ENCODE measurements at regions not wholly inside any gene's neighbourhood (a gene's known extent, or its start where the extent isn't known, plus 50 kb on each side); places are given as distances from the start of the nearest gene placed in this dataset.

DNA sequence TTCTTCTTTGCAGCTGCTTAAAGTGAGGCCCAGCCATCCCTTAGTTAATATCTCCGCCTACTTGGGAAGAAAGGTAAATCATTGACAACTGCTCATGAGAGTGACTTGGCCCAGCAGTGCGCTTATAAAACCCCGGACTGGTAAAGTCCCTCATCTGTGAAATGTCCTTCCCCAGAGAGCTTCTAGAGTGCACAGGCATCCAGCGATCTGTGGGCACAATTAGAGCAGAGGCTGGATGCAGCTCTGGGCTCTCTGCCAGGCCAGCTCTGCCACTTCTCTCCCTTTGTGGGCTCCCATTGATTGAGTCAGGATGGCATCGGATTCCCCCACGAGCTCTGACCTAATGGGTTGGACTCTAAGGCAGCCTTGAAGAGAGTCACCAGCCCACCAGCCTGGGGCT, 219.0 kb upstream of the LINGO1 start:
- no peaks in the 10 kb centered on the region for H3K4me1 Mint-ChIP-seq
- no peaks in the 10 kb centered on the region for H3K9me3 Mint-ChIP-seq

DNA sequence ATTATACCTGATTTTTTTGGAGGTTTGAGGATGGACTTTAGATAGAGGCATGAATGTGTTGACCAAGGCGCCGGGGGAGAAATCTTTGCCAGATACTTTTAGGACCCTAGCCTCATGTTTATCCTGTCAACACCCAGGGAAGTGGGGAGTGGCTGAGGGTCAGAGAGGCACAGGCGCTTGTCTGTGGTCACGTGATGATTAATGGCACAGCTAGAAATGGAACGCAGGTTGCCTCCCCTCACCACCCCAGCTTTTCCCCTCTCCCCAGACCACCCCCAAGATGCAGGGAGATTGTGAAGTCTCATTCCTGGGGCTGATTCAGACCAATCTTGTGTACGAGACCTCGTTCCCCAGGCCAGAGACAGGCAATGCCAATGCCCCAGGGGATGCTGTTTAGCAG, 218.4 kb upstream of the LINGO1 start:
- no peaks in the 10 kb centered on the region for H3K9me3 Mint-ChIP-seq
- peaks cover 26% of the 10 kb centered on the region for H3K27me3 Mint-ChIP-seq
- H3K4me3 Mint-ChIP-seq = no peak overlapping the region
- H3K4me1 Mint-ChIP-seq = no peaks in the 10 kb centered on the region
- H3K36me3 Mint-ChIP-seq = peaks cover 2% of the 10 kb centered on the region
- H3K27ac Mint-ChIP-seq = no peak overlapping the region

More for the DNA sequence above, 219.0 kb upstream of the LINGO1 start:
- Mint-ChIP-seq H3K4me3 (no peak overlapping the region), H3K27ac (no peak overlapping the region), H3K27me3 (peaks cover 26% of the 10 kb centered on the region), H3K36me3 (peaks cover 2% of the 10 kb centered on the region)

DNA sequence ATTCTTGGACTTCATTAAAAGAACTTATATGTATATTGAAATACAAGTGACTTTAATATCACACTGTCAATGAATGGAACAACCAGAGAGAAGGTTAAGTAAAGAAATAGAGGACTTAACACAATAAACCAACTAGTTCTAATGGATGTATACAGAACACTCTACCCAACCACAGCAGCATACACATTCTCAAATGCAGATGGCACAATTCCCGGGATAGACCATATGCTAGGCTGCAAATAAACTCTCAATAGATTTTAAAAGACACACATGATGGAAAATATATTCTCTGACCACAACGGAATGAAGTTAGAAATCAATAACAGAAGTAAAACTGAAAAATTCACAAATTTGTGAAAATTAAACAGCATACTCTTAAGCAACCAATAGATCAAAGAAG, 214.3 kb upstream of the LINGO1 start:
- Mint-ChIP-seq H3K9me3 (peaks cover 7% of the 10 kb centered on the region), H3K36me3 (peaks cover 2% of the 10 kb centered on the region), H3K27me3 (peaks cover 32% of the 10 kb centered on the region), H3K27ac (no peak overlapping the region), H3K4me3 (no peak overlapping the region), H3K4me1 (no peaks in the 10 kb centered on the region)

DNA sequence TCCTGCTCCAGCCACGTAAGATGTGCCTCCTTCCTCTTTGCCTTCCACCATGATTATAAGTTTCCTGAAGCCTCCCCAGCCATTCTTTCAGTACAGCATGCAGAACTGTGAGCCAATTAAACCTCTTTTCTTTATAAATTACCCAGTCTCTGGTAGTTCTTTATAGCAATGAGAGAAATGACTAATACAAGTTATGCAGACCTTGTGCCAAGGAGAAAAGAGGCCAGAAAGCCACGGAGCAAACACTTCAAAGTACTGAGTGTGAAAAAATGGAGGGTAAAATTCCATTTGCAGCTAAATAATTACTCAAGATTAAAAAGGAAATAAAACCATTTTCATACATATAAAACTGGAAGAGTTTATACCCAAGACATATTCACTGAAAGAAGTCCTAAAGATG, 213.6 kb upstream of the LINGO1 start:
- Mint-ChIP-seq H3K4me3 (no peak overlapping the region), H3K36me3 (peaks cover 2% of the 10 kb centered on the region), H3K4me1 (no peaks in the 10 kb centered on the region), H3K9me3 (peaks cover 7% of the 10 kb centered on the region), H3K27ac (no peak overlapping the region), H3K27me3 (peaks cover 29% of the 10 kb centered on the region)

DNA sequence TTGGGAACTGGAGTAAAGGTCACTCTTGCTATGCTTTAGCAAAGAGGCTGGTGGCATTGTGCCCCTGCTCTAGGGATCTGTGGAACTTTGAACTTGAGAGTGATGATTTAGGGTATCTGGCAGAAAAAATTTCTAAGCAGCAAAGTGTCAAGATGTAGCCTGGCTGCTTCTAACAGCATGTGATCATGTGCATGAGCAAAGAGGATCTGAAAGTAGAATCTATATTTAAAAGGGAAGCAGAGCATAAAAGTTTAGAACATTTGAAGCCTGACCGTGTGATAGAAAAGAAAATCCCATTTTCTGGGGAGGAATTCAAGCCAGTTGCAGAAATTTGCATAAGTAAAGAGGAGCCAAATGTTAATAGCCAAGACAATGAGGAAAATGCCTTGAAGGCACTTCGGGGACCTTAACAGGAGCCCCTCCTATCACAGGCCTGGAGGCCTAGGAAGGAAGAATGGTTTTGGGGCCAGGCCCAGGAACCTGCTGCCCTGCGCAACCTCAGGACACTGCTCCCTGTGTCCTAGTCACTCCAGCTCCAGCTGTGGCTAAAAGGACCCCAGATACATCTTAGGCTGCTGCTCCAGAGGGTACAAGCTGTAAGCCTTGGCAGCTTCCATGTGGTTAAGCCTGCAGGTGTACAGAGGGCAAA, 212.2 kb upstream of the LINGO1 start:
- Mint-ChIP-seq H3K36me3 (no peaks in the 10 kb centered on the region), H3K27me3 (peaks cover 29% of the 10 kb centered on the region), H3K4me3 (no peak overlapping the region), H3K4me1 (no peaks in the 10 kb centered on the region), H3K27ac (no peak overlapping the region), H3K9me3 (peaks cover 7% of the 10 kb centered on the region)

DNA sequence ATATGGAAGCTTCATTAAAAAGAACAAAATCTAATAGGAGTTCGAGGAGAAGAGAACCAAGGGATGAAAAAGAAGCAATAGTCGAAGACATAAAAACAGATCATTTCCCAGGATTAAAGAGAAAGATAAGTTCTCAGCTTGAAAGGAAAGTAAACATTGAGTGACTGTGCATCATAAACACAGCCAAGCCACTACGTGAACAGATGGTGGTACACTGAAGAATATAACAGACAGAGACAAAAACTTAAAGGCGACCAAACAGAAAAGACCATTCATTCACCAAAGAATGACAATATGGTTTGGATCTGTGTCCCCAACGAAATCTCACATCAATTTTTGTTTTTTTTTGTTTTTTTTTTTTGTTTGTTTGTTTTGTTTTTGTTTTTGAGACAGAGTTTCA, 210.8 kb upstream of the LINGO1 start:
- Mint-ChIP-seq H3K4me1 (no peaks in the 10 kb centered on the region), H3K4me3 (no peak overlapping the region), H3K27me3 (peaks cover 26% of the 10 kb centered on the region), H3K9me3 (peaks cover 7% of the 10 kb centered on the region), H3K36me3 (no peaks in the 10 kb centered on the region), H3K27ac (peak overlapping the region; percentile 63)

DNA sequence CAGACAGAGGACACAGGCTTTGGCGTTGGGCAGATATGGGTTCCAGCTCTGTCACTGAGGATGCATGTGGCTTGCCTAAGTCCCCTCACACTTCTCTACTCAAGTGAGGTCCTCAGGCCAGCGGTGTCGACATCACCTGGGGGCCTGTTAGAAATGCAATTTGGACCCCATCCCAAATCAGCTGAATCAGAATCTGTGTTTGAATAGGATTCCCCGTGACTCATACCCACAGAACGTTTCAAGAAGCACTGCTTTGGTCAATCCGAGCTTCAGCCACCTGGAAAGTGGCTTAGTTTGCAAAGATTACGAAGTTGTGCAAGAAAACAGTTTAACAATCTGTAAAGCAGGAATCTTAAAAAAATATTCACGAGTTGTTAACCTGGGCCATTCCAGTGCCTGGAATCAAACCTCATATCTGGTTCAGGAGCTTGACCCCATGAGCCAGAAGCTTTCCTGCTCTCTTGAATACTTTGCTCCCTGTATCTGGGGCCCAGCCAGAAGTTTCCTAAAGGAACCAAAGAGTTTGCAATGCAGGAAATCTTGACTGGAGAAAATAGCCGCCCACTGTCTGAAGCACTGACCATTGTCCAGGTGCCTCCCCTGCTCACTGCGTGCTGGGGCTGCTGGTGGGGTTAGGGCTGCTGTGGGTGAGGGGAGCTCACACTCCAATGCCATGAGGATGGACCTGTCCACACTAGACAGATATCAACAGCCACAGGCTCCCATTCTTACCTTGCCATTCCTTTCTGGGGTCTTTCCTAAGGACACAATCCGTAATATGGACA, 208.5 kb upstream of the LINGO1 start:
- Mint-ChIP-seq H3K4me1 (no peaks in the 10 kb centered on the region), H3K27me3 (peaks cover 17% of the 10 kb centered on the region), H3K4me3 (no peak overlapping the region), H3K36me3 (no peaks in the 10 kb centered on the region), H3K9me3 (peaks cover 7% of the 10 kb centered on the region), H3K27ac (no peak overlapping the region)

DNA sequence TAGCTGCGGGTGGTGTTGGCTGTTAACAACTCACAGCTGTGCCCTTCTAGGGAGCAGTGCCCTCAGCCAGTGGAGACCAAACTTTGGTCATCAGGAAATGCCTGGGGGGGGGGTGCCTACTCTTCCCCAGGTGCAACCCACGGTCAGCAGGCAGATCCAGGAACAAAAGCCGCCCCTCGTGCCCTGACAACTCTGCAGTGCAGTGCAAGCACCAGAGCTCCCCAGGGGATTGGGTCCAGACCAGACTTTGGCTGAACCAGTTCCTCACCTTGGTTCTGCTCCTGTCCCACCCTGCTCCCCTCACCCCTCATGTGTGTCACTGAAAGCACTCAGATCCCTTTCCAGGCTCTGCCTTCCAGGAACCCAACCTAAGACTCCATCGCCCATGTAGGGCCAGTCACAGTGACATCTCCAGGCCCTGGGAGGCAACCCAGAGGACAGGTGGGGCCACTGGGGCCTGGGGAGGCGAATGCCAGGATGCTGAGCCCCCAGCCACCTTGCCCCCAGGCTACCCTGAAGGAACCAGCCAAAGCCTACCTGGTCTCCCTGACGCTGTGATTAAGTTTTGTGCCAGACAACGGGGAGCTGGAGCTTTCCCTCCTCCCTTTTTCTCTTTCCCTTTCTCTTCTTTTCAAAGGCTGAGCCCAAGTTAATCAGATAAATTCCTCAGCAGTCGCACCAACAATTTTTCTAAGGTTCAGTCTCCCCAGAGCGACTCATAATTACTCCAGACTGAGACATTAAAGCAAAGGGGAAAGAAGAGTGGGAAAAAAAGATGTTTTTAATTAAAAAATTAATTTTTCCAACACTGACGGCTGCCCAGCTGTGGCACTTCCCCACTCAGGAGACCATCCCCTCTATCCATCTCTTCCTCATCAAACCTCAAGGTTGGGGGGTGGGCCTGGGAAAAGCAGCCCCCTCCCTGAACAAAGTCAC, 207.5 kb upstream of the LINGO1 start:
- no peak overlapping the region for H3K27ac Mint-ChIP-seq
- H3K4me1 Mint-ChIP-seq = no peaks in the 10 kb centered on the region
- H3K9me3 Mint-ChIP-seq = peaks cover 7% of the 10 kb centered on the region
- H3K27me3 Mint-ChIP-seq = peaks cover 14% of the 10 kb centered on the region
- no peak overlapping the region for H3K4me3 Mint-ChIP-seq
- H3K36me3 Mint-ChIP-seq = no peaks in the 10 kb centered on the region

DNA sequence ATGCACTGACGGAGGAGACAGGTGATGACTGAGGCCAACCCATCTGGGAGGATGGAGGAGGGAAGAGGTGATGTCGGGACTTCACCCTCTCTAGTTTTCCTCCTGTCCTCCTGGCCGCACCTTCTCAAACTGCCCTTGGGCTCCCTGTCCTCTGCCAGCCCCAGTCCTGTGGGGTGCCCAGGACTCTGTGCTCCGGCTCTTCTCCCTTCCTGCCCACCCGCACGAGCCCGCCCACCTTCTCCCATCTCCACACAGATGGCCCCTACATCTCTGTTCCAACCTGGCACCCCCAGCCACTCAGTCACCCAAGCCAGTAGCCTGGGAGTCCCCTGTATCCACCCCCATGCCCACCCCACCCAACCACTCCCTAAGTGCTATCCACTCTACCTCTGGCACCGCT, 206.7 kb upstream of the LINGO1 start:
- Mint-ChIP-seq H3K27ac (no peak overlapping the region), H3K36me3 (no peaks in the 10 kb centered on the region), H3K27me3 (peaks cover 9% of the 10 kb centered on the region), H3K4me3 (no peak overlapping the region), H3K9me3 (peaks cover 3% of the 10 kb centered on the region), H3K4me1 (no peaks in the 10 kb centered on the region)

DNA sequence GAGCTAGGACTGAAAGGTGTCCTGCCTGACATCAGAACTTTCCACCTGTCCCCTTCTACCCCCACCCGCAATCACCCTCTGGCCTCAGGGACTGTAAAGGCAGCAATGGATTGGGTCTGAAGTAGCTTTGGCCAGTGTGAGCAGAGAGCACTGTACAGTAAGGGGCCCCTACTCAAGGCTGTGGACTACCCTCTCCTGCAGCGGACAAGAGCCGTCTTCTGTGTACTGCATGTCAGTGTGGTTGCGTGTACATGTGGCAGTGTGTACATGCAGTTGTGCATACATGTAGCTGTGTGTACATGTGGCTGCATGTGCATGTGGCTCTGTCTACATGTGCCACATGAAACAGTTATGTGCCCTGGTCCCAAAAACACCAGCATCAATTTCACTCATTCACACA, 205.9 kb upstream of the LINGO1 start:
- Mint-ChIP-seq H3K9me3 (no peaks in the 10 kb centered on the region), H3K4me3 (no peak overlapping the region), H3K27ac (no peak overlapping the region), H3K27me3 (peaks cover 6% of the 10 kb centered on the region), H3K36me3 (no peaks in the 10 kb centered on the region), H3K4me1 (no peaks in the 10 kb centered on the region)

DNA sequence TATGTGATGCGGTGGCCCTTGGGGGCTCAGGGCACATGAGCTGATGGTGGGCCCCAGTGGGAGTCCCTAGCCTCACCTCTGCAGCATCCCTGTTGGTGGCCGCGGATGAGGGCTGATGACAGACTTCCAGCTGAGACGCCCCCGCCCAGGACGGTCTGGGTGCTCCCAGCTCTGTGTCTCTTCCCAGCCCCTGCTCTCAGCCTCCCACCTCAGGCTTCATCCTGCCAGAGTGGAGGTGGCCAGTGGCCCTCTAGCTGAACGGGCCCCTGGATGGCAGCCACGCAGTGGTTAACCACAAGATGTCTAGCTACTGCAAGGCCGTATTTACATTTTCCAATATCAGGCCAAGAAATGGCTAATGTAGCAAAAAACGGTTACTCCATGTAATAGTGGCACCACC, 205.3 kb upstream of the LINGO1 start:
- Mint-ChIP-seq H3K4me1 (no peaks in the 10 kb centered on the region), H3K27me3 (peaks cover 6% of the 10 kb centered on the region), H3K36me3 (no peaks in the 10 kb centered on the region), H3K4me3 (no peak overlapping the region), H3K27ac (no peak overlapping the region), H3K9me3 (no peaks in the 10 kb centered on the region)

DNA sequence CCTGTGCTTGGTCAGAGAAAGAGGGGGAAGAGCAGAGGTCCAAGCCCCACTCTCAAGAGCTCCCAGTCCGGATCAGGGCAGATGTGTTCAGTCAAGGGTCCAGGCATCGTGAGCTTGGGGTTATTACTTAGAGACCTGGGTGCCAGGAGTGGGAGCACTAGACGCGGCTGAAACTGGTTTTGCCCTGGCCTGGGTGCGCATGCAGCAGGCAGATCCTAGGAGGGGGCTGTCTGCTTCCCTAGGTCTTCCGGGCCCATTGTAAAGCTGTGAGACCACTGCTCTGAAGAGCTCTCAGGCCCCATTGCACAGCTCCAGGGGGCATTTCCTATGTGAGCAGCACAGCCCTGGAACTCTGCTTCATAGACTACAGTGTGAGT, 204.9 kb upstream of the LINGO1 start:
- no peak overlapping the region for H3K4me3 Mint-ChIP-seq
- no peaks in the 10 kb centered on the region for H3K9me3 Mint-ChIP-seq
- H3K36me3 Mint-ChIP-seq = no peaks in the 10 kb centered on the region
- no peaks in the 10 kb centered on the region for H3K4me1 Mint-ChIP-seq
- H3K27me3 Mint-ChIP-seq = peaks cover 6% of the 10 kb centered on the region
- no peak overlapping the region for H3K27ac Mint-ChIP-seq

DNA sequence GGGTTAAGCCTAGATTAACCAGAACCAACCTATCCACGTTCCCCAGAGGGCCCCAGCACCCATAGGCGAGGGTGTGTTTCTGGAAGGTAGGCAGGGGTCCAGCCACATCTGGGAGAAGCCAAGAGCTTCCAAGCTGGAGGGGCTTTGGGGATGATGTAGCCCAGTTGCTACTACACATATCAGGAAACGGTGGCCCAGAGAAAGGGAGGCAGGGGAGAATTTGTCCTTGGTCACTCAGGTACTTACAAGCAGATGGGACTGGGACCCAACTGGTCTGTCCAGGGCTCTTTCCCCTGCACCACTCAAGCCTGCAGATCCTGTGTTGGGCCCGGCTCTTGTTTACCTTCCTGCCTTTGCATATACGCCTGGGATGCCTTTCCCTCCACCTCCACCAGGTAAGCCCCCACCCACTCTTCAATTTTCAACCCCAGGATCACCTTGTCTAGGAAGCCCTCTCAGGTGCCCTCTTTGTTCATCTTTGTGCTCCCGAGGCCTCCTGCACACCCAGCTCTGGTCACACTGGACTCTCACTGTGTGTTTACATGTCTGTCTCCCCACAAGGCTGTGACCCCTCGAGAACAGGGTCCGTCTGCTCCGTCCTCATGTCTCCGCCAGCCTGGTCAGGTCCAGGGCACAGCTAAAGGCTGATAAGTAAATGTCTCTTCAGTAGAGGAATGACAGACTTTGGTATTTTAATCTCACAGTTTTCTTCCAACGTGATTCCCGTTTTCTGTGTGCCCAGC, 204.4 kb upstream of the LINGO1 start:
- Mint-ChIP-seq H3K9me3 (no peaks in the 10 kb centered on the region), H3K27me3 (peaks cover 6% of the 10 kb centered on the region), H3K4me3 (no peak overlapping the region), H3K36me3 (no peaks in the 10 kb centered on the region), H3K4me1 (no peaks in the 10 kb centered on the region), H3K27ac (no peak overlapping the region)

DNA sequence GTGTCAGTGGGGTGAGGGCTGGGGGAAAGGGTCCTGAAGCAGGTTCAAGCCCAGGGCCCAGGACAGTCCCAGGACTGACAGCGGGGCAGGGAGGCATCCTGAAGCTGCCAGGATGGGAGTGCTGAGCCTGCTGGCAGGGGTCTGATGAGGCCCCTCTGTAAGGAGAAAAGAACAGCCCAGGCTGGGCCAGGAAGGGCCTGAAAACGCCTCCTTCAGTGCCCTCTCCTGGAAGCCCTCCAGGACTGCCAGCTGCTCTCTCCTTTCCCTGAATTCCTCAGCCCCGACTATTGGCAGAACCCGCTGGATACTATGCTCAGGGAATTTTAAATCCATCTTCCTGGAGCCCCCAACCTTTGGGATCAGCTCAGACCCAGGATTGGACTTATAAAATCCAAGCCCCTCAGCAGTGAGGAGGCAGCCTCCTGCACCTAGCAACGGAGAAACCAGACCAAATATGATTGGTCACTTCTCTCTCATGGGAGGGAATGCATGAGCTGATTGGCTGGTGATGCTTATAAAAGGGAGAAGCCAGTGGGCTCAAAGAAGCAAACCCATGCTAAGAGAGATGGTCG, 203.5 kb upstream of the LINGO1 start:
- peaks cover 6% of the 10 kb centered on the region for H3K27me3 Mint-ChIP-seq
- H3K4me3 Mint-ChIP-seq = no peak overlapping the region
- H3K4me1 Mint-ChIP-seq = no peaks in the 10 kb centered on the region
- H3K36me3 Mint-ChIP-seq = no peaks in the 10 kb centered on the region
- no peak overlapping the region for H3K27ac Mint-ChIP-seq
- no peaks in the 10 kb centered on the region for H3K9me3 Mint-ChIP-seq
